Smooth muscle cell (in vitro differentiated cells): ENCODE measurements at regions not wholly inside any gene's neighbourhood (a gene's known extent, or its start where the extent isn't known, plus 50 kb on each side); places are given as distances from the start of the nearest gene placed in this dataset.

Experiments
- DNase-seq: peaks from one replicate; lab custom pipeline; 2025; ENCODE audit not compliant: unreplicated experiment; lab: John Stamatoyannopoulos, UW
- H2AFZ ChIP-seq: fragments of 200-600 bp; sonication (generic); 2 replicates; pipeline ENCODE4 v1.6.0; 2016; ENCODE audit warnings: antibody characterized with exemption, low read depth, mild to moderate bottlenecking
- H3F3A ChIP-seq: fragments of 200-600 bp; sonication (generic); 2 replicates; pipeline ENCODE4 v1.6.0; 2017; ENCODE audit warnings: antibody characterized with exemption, low read depth
- H3K27ac ChIP-seq: fragments of 200-600 bp; sonication (generic); 2 replicates; pipeline ENCODE4 v1.5.1; 2016; ENCODE audit warnings: low read depth, mild to moderate bottlenecking
- H3K27me3 ChIP-seq: fragments of 200-600 bp; sonication (generic); 2 replicates; pipeline ENCODE4 v1.6.1; 2016; ENCODE audit warnings: low read depth, mild to moderate bottlenecking
- H3K36me3 ChIP-seq: fragments of 200-600 bp; sonication (generic); 2 replicates; pipeline ENCODE4 v1.5.1; 2016; ENCODE audit warnings: low read depth
- H3K4me1 ChIP-seq: fragments of 200-600 bp; sonication (generic); 2 replicates; pipeline ENCODE4 v1.5.1; 2016; ENCODE audit warnings: low read depth
- H3K4me2 ChIP-seq: fragments of 200-600 bp; sonication (generic); 2 replicates; pipeline ENCODE4 v1.6.0; 2016; ENCODE audit warnings: mild to moderate bottlenecking
- H3K4me3 ChIP-seq: fragments of 200-600 bp; sonication (generic); 2 replicates; pipeline ENCODE4 v1.5.1; 2016; ENCODE audit warnings: mild to moderate bottlenecking
- H3K79me2 ChIP-seq: fragments of 200-600 bp; sonication (generic); 2 replicates; pipeline ENCODE4 v1.6.0; 2016; ENCODE audit warnings: low read depth, mild to moderate bottlenecking
- H3K9ac ChIP-seq: fragments of 200-600 bp; sonication (generic); 2 replicates; pipeline ENCODE4 v1.6.0; 2016; ENCODE audit warnings: low read depth
- H3K9me3 ChIP-seq: fragments of 200-600 bp; sonication (generic); replicated peaks from 2 replicates; pipeline ENCODE4 v1.5.1; 2016; ENCODE audit warnings: low read depth
- H4K20me1 ChIP-seq: fragments of 200-600 bp; sonication (generic); 2 replicates; pipeline ENCODE4 v1.6.0; 2016; ENCODE audit warnings: low read depth
- WGBS: methylation state at CpG from one replicate; pipeline ENCODE4 v1.1.7; 2016; ENCODE audit warnings: low lambda C conversion rate; 5-methylcytosine and 5-hydroxymethylcytosine counted together
- TF ChIP-seq, protein P1 (sequence below): fragments of 200-600 bp; sonication (generic); IDR thresholded peaks from 2 replicates; pipeline ENCODE4 v1.5.1; 2017; ENCODE audit warnings: borderline replicate concordance, mild to moderate bottlenecking, antibody characterized with exemption; ENCODE audit not compliant: insufficient read depth, poor library complexity, severe bottlenecking

DNA sequence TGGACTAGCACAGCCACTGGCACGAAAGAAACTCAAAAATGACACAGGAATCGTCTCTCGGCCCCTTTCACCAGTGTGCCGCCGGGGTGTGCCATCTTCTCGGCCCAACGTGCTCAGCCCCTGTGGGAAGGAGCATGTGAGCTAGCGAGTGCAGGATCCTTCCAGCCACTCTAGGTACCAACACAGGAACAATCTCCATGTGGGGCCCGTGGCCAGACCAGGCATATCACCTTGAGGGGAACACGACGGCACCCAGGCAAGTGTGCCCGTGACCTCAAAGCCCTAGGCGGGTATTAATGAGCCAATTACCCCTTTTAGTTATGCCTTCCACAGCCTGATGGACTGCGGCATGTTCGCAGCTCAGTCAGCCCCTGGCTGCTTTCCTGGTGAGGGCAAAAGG is 231.5 kb downstream of the FAT4 start:
- TF ChIP-seq, protein P1, sequence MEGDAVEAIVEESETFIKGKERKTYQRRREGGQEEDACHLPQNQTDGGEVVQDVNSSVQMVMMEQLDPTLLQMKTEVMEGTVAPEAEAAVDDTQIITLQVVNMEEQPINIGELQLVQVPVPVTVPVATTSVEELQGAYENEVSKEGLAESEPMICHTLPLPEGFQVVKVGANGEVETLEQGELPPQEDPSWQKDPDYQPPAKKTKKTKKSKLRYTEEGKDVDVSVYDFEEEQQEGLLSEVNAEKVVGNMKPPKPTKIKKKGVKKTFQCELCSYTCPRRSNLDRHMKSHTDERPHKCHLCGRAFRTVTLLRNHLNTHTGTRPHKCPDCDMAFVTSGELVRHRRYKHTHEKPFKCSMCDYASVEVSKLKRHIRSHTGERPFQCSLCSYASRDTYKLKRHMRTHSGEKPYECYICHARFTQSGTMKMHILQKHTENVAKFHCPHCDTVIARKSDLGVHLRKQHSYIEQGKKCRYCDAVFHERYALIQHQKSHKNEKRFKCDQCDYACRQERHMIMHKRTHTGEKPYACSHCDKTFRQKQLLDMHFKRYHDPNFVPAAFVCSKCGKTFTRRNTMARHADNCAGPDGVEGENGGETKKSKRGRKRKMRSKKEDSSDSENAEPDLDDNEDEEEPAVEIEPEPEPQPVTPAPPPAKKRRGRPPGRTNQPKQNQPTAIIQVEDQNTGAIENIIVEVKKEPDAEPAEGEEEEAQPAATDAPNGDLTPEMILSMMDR = no peak
- no peak overlapping the region for H2AFZ ChIP-seq

DNA sequence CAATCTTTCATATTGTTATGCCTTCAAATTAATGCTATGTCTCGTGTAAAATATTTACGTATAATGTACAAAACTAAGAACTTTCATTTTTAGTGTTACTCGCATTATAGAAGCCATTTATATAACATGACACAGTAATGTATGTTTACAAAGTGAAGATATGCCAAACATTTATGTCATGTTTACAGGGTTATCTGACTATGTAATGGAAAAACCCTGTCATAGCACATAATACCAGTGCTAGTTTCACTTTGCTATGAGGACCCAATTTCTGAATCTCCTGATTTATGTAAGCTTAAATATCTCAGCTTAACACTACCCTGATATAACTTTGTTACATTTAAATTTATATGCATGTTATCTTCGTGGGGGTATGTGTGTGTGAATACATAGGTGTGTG is 233.1 kb downstream of the FAT4 start:
- Histone ChIP-seq H4K20me1 (no peaks in the 10 kb centered on the region), H3K79me2 (no peaks in the 10 kb centered on the region), H3K4me1 (no peaks in the 10 kb centered on the region), H3K36me3 (no peaks in the 10 kb centered on the region), H3K27ac (no peak overlapping the region), H3K9me3 (no peaks in the 10 kb centered on the region), H3K27me3 (no peaks in the 10 kb centered on the region), H3K4me3 (no peak overlapping the region), H2AFZ (peak overlapping the region; percentile 58), H3K4me2 (peak overlapping the region; percentile 48), H3F3A (no peaks in the 10 kb centered on the region), H3K9ac (no peak overlapping the region)
- WGBS = 80% methylated on average over 4 of the region's 4 CpGs
- no peak for DNase-seq
- TF ChIP-seq, protein P1 = no peak

More for the DNA sequence above, 231.5 kb downstream of the FAT4 start:
- Histone ChIP-seq H3K4me2 (no peak overlapping the region), H3K79me2 (no peaks in the 10 kb centered on the region), H4K20me1 (no peaks in the 10 kb centered on the region), H3K4me1 (no peaks in the 10 kb centered on the region), H3K36me3 (no peaks in the 10 kb centered on the region), H3K9ac (no peak overlapping the region), H3K27ac (no peak overlapping the region), H3K9me3 (no peaks in the 10 kb centered on the region), H3K4me3 (no peak overlapping the region), H3K27me3 (no peaks in the 10 kb centered on the region), H3F3A (no peaks in the 10 kb centered on the region)
- DNase-seq = no peak
- 94% methylated on average over 15 of the region's 15 CpGs for WGBS

- no peaks in the 10 kb centered on the region for H4K20me1 ChIP-seq
- no peak overlapping the region for H3K4me2 ChIP-seq
- no peak overlapping the region for H3K27ac ChIP-seq
- WGBS = 68% methylated on average over 5 of the region's 5 CpGs
- H3F3A ChIP-seq = no peaks in the 10 kb centered on the region
- no peaks in the 10 kb centered on the region for H3K4me1 ChIP-seq
- no peak for DNase-seq
- H3K9ac ChIP-seq = no peak overlapping the region
- H3K27me3 ChIP-seq = no peaks in the 10 kb centered on the region
- H3K36me3 ChIP-seq = no peaks in the 10 kb centered on the region
- H3K4me3 ChIP-seq = no peak overlapping the region
- no peak overlapping the region for H2AFZ ChIP-seq
- H3K9me3 ChIP-seq = no peaks in the 10 kb centered on the region
- H3K79me2 ChIP-seq = no peaks in the 10 kb centered on the region
- TF ChIP-seq, protein P1 = no peak
These were observed 236.0 kb downstream of the FAT4 start for GRCh38 chr4:125550769-125551168.

- no peak for DNase-seq
- H3K9ac ChIP-seq = no peak overlapping the region
- no peaks in the 10 kb centered on the region for H3F3A ChIP-seq
- no peaks in the 10 kb centered on the region for H3K4me1 ChIP-seq
- H3K4me3 ChIP-seq = no peak overlapping the region
- no peak overlapping the region for H3K27ac ChIP-seq
- H3K79me2 ChIP-seq = no peaks in the 10 kb centered on the region
- H4K20me1 ChIP-seq = no peaks in the 10 kb centered on the region
- TF ChIP-seq, protein P1 = no peak
- no peak overlapping the region for H3K4me2 ChIP-seq
- no peak overlapping the region for H2AFZ ChIP-seq
- no peaks in the 10 kb centered on the region for H3K27me3 ChIP-seq
- no peaks in the 10 kb centered on the region for H3K36me3 ChIP-seq
- no peaks in the 10 kb centered on the region for H3K9me3 ChIP-seq
- WGBS = 68% methylated on average over 2 of the region's 2 CpGs
These were observed 236.7 kb downstream of the FAT4 start for GRCh38 chr4:125551466-125551865.
